Left ventricle myocardium inferior (tissue), 1 donor: ENCODE measurements at regions not wholly inside any gene's neighbourhood (a gene's known extent, or its start where the extent isn't known, plus 50 kb on each side); places are given as distances from the start of the nearest gene placed in this dataset.

Source experiments
- DNase-seq: peaks from one replicate; pipeline ENCODE4 v3.0.0-alpha.2; 2020
- H3K27ac ChIP-seq: fragments of 200-600 bp; replicated peaks from 2 replicates; pipeline ENCODE4 v1.8.0; 2021
- H3K27me3 ChIP-seq: fragments of 200-600 bp; 2 replicates; pipeline ENCODE4 v1.8.0; 2021; ENCODE audit warnings: low read depth
- H3K36me3 ChIP-seq: fragments of 200-600 bp; 2 replicates; pipeline ENCODE4 v1.8.0; 2021
- H3K4me1 ChIP-seq: fragments of 200-600 bp; 2 replicates; pipeline ENCODE4 v1.8.0; 2021
- H3K4me3 ChIP-seq: fragments of 200-600 bp; 2 replicates; pipeline ENCODE4 v1.8.0; 2021; ENCODE audit warnings: mild to moderate bottlenecking, moderate library complexity
- H3K9me3 ChIP-seq: fragments of 200-600 bp; replicated peaks from 2 replicates; pipeline ENCODE4 v1.8.0; 2021
- CTCF ChIP-seq: fragments of 200-600 bp; IDR thresholded peaks from 2 replicates; pipeline ENCODE4 v1.8.0; 2021; ENCODE audit warnings: antibody characterized with exemption, mild to moderate bottlenecking, borderline replicate concordance
- intact Hi-C: fragments of 100-400 bp; cut with micrococcal nuclease; formaldehyde crosslinking; loops from one replicate; pipeline ENCODE4 v1.11.0; 2022
- donor health status: DM: no; HTN: yes; CAD: no; lungs with severe emphysema.

GRCh38 chr1:193701759-193702158, 515.3 kb upstream of the B3GALT2 start:
- no peak overlapping the region for H3K4me3 ChIP-seq
- intact Hi-C loops, result no loop called here
- H3K27me3 ChIP-seq, result no peaks in the 10 kb centered on the region
- H3K4me1 ChIP-seq, result peaks cover 4% of the 10 kb centered on the region
- H3K9me3 ChIP-seq, result no peaks in the 10 kb centered on the region
- TF ChIP-seq CTCF, result no peak
- no peaks in the 10 kb centered on the region for H3K36me3 ChIP-seq
- H3K27ac ChIP-seq, result no peak overlapping the region
- no peak for DNase-seq

- no peak for TF ChIP-seq CTCF
- Histone ChIP-seq H3K4me1 (peaks cover 4% of the 10 kb centered on the region), H3K27ac (no peak overlapping the region), H3K9me3 (no peaks in the 10 kb centered on the region), H3K27me3 (no peaks in the 10 kb centered on the region), H3K36me3 (no peaks in the 10 kb centered on the region), H3K4me3 (no peak overlapping the region)
- no peak for DNase-seq
- intact Hi-C loops, result no loop called here
Observed at GRCh38 chr1:193700710-193701355, 514.4 kb upstream of the B3GALT2 start.

- Histone ChIP-seq H3K36me3 (no peaks in the 10 kb centered on the region), H3K27me3 (no peaks in the 10 kb centered on the region), H3K4me3 (no peak overlapping the region), H3K9me3 (no peaks in the 10 kb centered on the region), H3K4me1 (peaks cover 4% of the 10 kb centered on the region), H3K27ac (no peak overlapping the region)
- no peak for TF ChIP-seq CTCF
- intact Hi-C loops, result no loop called here
- no peak for DNase-seq
Observed at GRCh38 chr1:193699261-193699660, 512.8 kb upstream of the B3GALT2 start.

- DNase-seq, result no peak
- intact Hi-C loops, result no loop called here
- Histone ChIP-seq H3K27ac (no peak overlapping the region), H3K4me3 (no peak overlapping the region), H3K9me3 (no peaks in the 10 kb centered on the region), H3K27me3 (no peaks in the 10 kb centered on the region), H3K36me3 (no peaks in the 10 kb centered on the region), H3K4me1 (no peaks in the 10 kb centered on the region)
- no peak for TF ChIP-seq CTCF
Observed at GRCh38 chr1:193697776-193698175, 511.4 kb upstream of the B3GALT2 start.

- H3K4me1 ChIP-seq, result no peaks in the 10 kb centered on the region
- TF ChIP-seq CTCF, result no peak
- no peak for DNase-seq
- intact Hi-C loops, result no loop called here
- H3K36me3 ChIP-seq, result no peaks in the 10 kb centered on the region
- H3K27ac ChIP-seq, result no peak overlapping the region
- no peak overlapping the region for H3K4me3 ChIP-seq
- H3K9me3 ChIP-seq, result no peaks in the 10 kb centered on the region
- H3K27me3 ChIP-seq, result no peaks in the 10 kb centered on the region
Observed at GRCh38 chr1:193697115-193697762, 510.8 kb upstream of the B3GALT2 start.
